HAP-1 (cell line): ENCODE measurements at regions not wholly inside any gene's neighbourhood (a gene's known extent, or its start where the extent isn't known, plus 50 kb on each side); places are given as distances from the start of the nearest gene placed in this dataset.

ENCODE experiments used
- DNase-seq, 2 experiments: peaks; one replicate each; pipeline ENCODE4 v3.0.0-alpha.2; 2016 to 2020; ENCODE audit warnings: low spot score in 2 of 2
- H3K27me3 ChIP-seq: fragments of 250-450 bp; sonication (Bioruptor Pico); 2 replicates; pipeline ENCODE4 v1.5.1; 2020; ENCODE audit warnings: low read depth, mild to moderate bottlenecking, moderate library complexity
- H3K36me3 ChIP-seq: fragments of 250-450 bp; sonication (Bioruptor Pico); replicated peaks from 2 replicates; pipeline ENCODE4 v1.5.1; 2020; ENCODE audit warnings: mild to moderate bottlenecking
- H3K4me1 ChIP-seq: fragments of 250-450 bp; sonication (Bioruptor Pico); 2 replicates; pipeline ENCODE4 v1.5.1; 2020; ENCODE audit warnings: mild to moderate bottlenecking
- H3K4me3 ChIP-seq: fragments of 250-450 bp; sonication (Bioruptor Pico); 2 replicates; pipeline ENCODE4 v1.5.1; 2020; ENCODE audit warnings: mild to moderate bottlenecking, moderate library complexity
- H3K9me3 ChIP-seq: fragments of 250-450 bp; sonication (Bioruptor Pico); 2 replicates; pipeline ENCODE4 v1.5.1; 2020; ENCODE audit warnings: mild to moderate bottlenecking, moderate library complexity
- in situ Hi-C: fragments of 300-500 bp; cut with MboI; formaldehyde crosslinking; loops from 3 replicates; pipeline ENCODE4 v1.14.3; 2020; ENCODE audit warnings: low sequenced_read_pairs, inconsistent platforms, mixed read lengths

GRCh38 chr7:142431491-142431890 is 173.6 kb upstream of the PRSS58 start:
- Histone ChIP-seq H3K27me3 (peaks cover 6% of the 10 kb centered on the region), H3K4me1 (no peaks in the 10 kb centered on the region), H3K9me3 (no peaks in the 10 kb centered on the region), H3K4me3 (no peak overlapping the region), H3K36me3 (no peaks in the 10 kb centered on the region)
- no peak for DNase-seq
- in situ Hi-C loops, result no loop called here

GRCh38 chr7:142428094-142428493 is 170.2 kb upstream of the PRSS58 start:
- Histone ChIP-seq H3K9me3 (no peaks in the 10 kb centered on the region), H3K4me1 (no peaks in the 10 kb centered on the region), H3K4me3 (no peak overlapping the region), H3K36me3 (no peaks in the 10 kb centered on the region), H3K27me3 (peaks cover 3% of the 10 kb centered on the region; the same call in 1 of the 2 replicates)
- in situ Hi-C loops, result no loop called here
- no peak for DNase-seq

- no peaks in the 10 kb centered on the region for H3K36me3 ChIP-seq
- peaks cover 2% of the 10 kb centered on the region; the same call in 1 of the 2 replicates for H3K27me3 ChIP-seq
- no peak for DNase-seq
- H3K4me3 ChIP-seq, result no peak overlapping the region
- in situ Hi-C loops, result no loop called here
- H3K4me1 ChIP-seq, result no peaks in the 10 kb centered on the region
- H3K9me3 ChIP-seq, result no peaks in the 10 kb centered on the region
These were observed 167.4 kb upstream of the PRSS58 start for GRCh38 chr7:142425281-142425680.

- Histone ChIP-seq H3K4me1 (no peaks in the 10 kb centered on the region), H3K4me3 (no peak overlapping the region), H3K27me3 (no peaks in the 10 kb centered on the region), H3K9me3 (no peaks in the 10 kb centered on the region), H3K36me3 (no peaks in the 10 kb centered on the region)
- DNase-seq, result no peak
- in situ Hi-C loops, result no loop called here
These were observed 164.8 kb upstream of the PRSS58 start for GRCh38 chr7:142422621-142423020.

- no peaks in the 10 kb centered on the region for H3K4me1 ChIP-seq
- H3K36me3 ChIP-seq, result no peaks in the 10 kb centered on the region
- peak in 1 of 2 experiments; percentile 13 for DNase-seq
- H3K4me3 ChIP-seq, result no peak overlapping the region
- H3K27me3 ChIP-seq, result no peaks in the 10 kb centered on the region
- in situ Hi-C loops, result no loop called here
- H3K9me3 ChIP-seq, result no peaks in the 10 kb centered on the region
These were observed 162.9 kb upstream of the PRSS58 start for GRCh38 chr7:142420554-142421362.

- Histone ChIP-seq H3K4me3 (no peak overlapping the region), H3K4me1 (no peaks in the 10 kb centered on the region), H3K36me3 (no peaks in the 10 kb centered on the region), H3K27me3 (no peaks in the 10 kb centered on the region), H3K9me3 (no peaks in the 10 kb centered on the region)
- in situ Hi-C loops, result no loop called here
- DNase-seq, result no peak
These were observed 160.5 kb upstream of the PRSS58 start for GRCh38 chr7:142418326-142418725.

- in situ Hi-C loops, result no loop called here
- Histone ChIP-seq H3K4me1 (no peaks in the 10 kb centered on the region), H3K4me3 (no peak overlapping the region), H3K36me3 (no peaks in the 10 kb centered on the region), H3K27me3 (no peaks in the 10 kb centered on the region), H3K9me3 (no peaks in the 10 kb centered on the region)
- DNase-seq, result no peak
These were observed 157.1 kb upstream of the PRSS58 start for GRCh38 chr7:142414915-142415314.

GRCh38 chr7:142414135-142414534 is 156.3 kb upstream of the PRSS58 start:
- no peak for DNase-seq
- Histone ChIP-seq H3K4me3 (no peak overlapping the region), H3K4me1 (no peaks in the 10 kb centered on the region), H3K27me3 (no peaks in the 10 kb centered on the region), H3K36me3 (no peaks in the 10 kb centered on the region), H3K9me3 (no peaks in the 10 kb centered on the region)
- in situ Hi-C loops, result no loop called here

- Histone ChIP-seq H3K27me3 (no peaks in the 10 kb centered on the region), H3K4me1 (no peaks in the 10 kb centered on the region), H3K9me3 (no peaks in the 10 kb centered on the region), H3K36me3 (no peaks in the 10 kb centered on the region), H3K4me3 (no peak overlapping the region)
- in situ Hi-C loops, result no loop called here
- DNase-seq, result no peak
These were observed 155.6 kb upstream of the PRSS58 start for GRCh38 chr7:142413280-142414000.

GRCh38 chr7:142412551-142413193 is 154.8 kb upstream of the PRSS58 start:
- in situ Hi-C loops, result no loop called here
- H3K27me3 ChIP-seq, result no peaks in the 10 kb centered on the region
- H3K4me3 ChIP-seq, result no peak overlapping the region
- no peaks in the 10 kb centered on the region for H3K36me3 ChIP-seq
- H3K4me1 ChIP-seq, result no peaks in the 10 kb centered on the region
- DNase-seq, result peak; percentile 15 to 43
- H3K9me3 ChIP-seq, result no peaks in the 10 kb centered on the region

- in situ Hi-C loops, result no loop called here
- no peak overlapping the region for H3K4me3 ChIP-seq
- DNase-seq, result no peak
These were observed 151.6 kb upstream of the PRSS58 start for GRCh38 chr7:142409471-142409870.

GRCh38 chr7:142408794-142409193 is 150.9 kb upstream of the PRSS58 start:
- Histone ChIP-seq H3K27me3 (no peaks in the 10 kb centered on the region), H3K4me3 (no peak overlapping the region), H3K4me1 (no peaks in the 10 kb centered on the region), H3K9me3 (no peaks in the 10 kb centered on the region), H3K36me3 (no peaks in the 10 kb centered on the region)
- DNase-seq, result no peak
- in situ Hi-C loops, result no loop called here

More at GRCh38 chr7:142409471-142409870, 151.6 kb upstream of the PRSS58 start:
- Histone ChIP-seq H3K4me1 (no peaks in the 10 kb centered on the region), H3K27me3 (no peaks in the 10 kb centered on the region), H3K36me3 (no peaks in the 10 kb centered on the region), H3K9me3 (no peaks in the 10 kb centered on the region)

GRCh38 chr7:142407939-142408570 is 150.2 kb upstream of the PRSS58 start:
- no peaks in the 10 kb centered on the region for H3K9me3 ChIP-seq
- no peaks in the 10 kb centered on the region for H3K4me1 ChIP-seq
- H3K27me3 ChIP-seq, result no peaks in the 10 kb centered on the region; the same call in 1 of the 2 replicates
- H3K4me3 ChIP-seq, result no peak overlapping the region
- no peaks in the 10 kb centered on the region for H3K36me3 ChIP-seq
- in situ Hi-C loops, result no loop called here
- no peak for DNase-seq
